Lower lobe of right lung (tissue), 2 donors: ENCODE measurements at regions not wholly inside any gene's neighbourhood (a gene's known extent, or its start where the extent isn't known, plus 50 kb on each side); places are given as distances from the start of the nearest gene placed in this dataset.

Experiments
- ATAC-seq, 2 donors: fragments of 200-7000 bp; cut with Tn5 transposase; one replicate each; pipeline ENCODE4 v1.9.1; 2020 to 2022; ENCODE audit warnings: mild to moderate bottlenecking in 2 of 2, moderate library complexity in 2 of 2
- DNase-seq: peaks from one replicate; pipeline ENCODE4 v3.0.0-alpha.2; 2020
- H3K27ac ChIP-seq: fragments of 200-600 bp; one replicate; pipeline ENCODE4 v1.8.0; 2022
- H3K27me3 ChIP-seq: fragments of 200-600 bp; one replicate; pipeline ENCODE4 v1.8.0; 2022; ENCODE audit warnings: low read depth
- H3K36me3 ChIP-seq: fragments of 200-600 bp; one replicate; pipeline ENCODE4 v1.8.0; 2022; ENCODE audit warnings: mild to moderate bottlenecking
- H3K4me1 ChIP-seq: fragments of 200-600 bp; one replicate; pipeline ENCODE4 v1.8.0; 2022
- H3K4me3 ChIP-seq: fragments of 200-600 bp; one replicate; pipeline ENCODE4 v1.8.0; 2022; ENCODE audit warnings: mild to moderate bottlenecking
- H3K9me3 ChIP-seq: fragments of 200-600 bp; one replicate; pipeline ENCODE4 v1.8.0; 2022
- intact Hi-C: fragments of 100-400 bp; cut with DNase I; formaldehyde crosslinking; loops from one replicate; pipeline ENCODE4 v1.11.0; 2022
- TF ChIP-seq, protein P1 (sequence below): fragments of 200-600 bp; IDR thresholded peaks from one replicate; pipeline ENCODE4 v1.8.0; 2022; ENCODE audit warnings: antibody characterized with exemption, mild to moderate bottlenecking
- donor health status: DM: no; HTN: yes; CAD: no; lungs with severe emphysema.

GRCh38 chr12:23472329-23472971 is 477.0 kb downstream of the SOX5 start:
- Histone ChIP-seq H3K4me1 (peaks cover 3% of the 10 kb centered on the region), H3K9me3 (no peaks in the 10 kb centered on the region), H3K27ac (no peak overlapping the region), H3K27me3 (no peaks in the 10 kb centered on the region), H3K36me3 (no peaks in the 10 kb centered on the region), H3K4me3 (no peak overlapping the region)
- ATAC-seq, result peak; percentile 91 to 93
- TF ChIP-seq, protein P1, sequence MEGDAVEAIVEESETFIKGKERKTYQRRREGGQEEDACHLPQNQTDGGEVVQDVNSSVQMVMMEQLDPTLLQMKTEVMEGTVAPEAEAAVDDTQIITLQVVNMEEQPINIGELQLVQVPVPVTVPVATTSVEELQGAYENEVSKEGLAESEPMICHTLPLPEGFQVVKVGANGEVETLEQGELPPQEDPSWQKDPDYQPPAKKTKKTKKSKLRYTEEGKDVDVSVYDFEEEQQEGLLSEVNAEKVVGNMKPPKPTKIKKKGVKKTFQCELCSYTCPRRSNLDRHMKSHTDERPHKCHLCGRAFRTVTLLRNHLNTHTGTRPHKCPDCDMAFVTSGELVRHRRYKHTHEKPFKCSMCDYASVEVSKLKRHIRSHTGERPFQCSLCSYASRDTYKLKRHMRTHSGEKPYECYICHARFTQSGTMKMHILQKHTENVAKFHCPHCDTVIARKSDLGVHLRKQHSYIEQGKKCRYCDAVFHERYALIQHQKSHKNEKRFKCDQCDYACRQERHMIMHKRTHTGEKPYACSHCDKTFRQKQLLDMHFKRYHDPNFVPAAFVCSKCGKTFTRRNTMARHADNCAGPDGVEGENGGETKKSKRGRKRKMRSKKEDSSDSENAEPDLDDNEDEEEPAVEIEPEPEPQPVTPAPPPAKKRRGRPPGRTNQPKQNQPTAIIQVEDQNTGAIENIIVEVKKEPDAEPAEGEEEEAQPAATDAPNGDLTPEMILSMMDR, result no peak
- DNase-seq, result peak; percentile 76
- intact Hi-C loops, result no loop called here

DNA sequence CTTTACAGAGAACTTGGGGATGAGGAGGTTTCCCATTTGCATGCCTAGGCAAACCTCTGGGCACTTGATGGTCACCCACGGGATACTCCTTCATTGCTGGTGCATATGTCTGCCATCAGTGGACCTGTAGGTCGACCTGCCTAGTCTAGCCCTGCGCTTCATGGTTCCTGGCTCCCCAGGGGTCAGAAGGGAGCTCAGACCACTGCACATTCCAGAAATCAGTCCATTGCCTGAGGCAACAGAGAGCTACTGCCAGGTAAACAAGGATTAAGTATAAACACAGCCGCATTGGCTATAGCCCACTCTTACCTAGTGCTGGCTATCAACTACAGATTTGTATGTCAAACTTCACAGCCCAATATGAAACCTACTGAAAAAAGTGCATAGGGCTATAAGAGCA is 476.4 kb downstream of the SOX5 start:
- DNase-seq (no peak), ATAC-seq (peak in 1 of 2 donors; percentile 35)
- H3K27ac ChIP-seq, result no peak overlapping the region
- no peaks in the 10 kb centered on the region for H3K27me3 ChIP-seq
- TF ChIP-seq, protein P1, result no peak
- no peak overlapping the region for H3K4me3 ChIP-seq
- H3K4me1 ChIP-seq, result peaks cover 3% of the 10 kb centered on the region
- H3K36me3 ChIP-seq, result no peaks in the 10 kb centered on the region
- no peaks in the 10 kb centered on the region for H3K9me3 ChIP-seq
- intact Hi-C loops, result no loop called here

DNA sequence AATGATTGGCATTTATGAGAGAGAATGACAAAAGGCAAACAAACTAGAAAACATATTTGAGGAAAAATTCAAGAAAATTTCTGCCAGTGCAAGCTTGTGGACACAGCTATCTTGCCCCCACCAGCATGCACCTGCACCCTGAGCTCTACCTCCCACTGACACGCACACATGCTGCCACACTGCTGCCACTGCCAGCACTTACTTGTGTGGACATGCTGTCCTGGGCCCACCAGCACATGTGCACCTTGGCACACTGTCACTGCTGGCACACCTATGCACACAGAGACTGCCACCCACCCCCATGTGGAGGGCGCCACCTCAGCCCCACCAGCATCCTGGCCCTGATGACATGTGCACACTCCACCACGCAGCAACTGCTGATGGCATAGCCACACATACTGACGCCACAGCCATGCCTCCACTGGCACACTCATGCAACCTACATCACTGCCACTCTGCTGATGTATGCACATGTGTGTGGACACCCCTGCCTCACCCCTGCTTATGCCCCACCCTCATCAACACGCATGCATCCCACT is 475.0 kb downstream of the SOX5 start:
- TF ChIP-seq, protein P1, result no peak
- Histone ChIP-seq H3K9me3 (peaks cover 5% of the 10 kb centered on the region), H3K4me3 (no peak overlapping the region), H3K27me3 (no peaks in the 10 kb centered on the region), H3K4me1 (peaks cover 3% of the 10 kb centered on the region), H3K27ac (no peak overlapping the region), H3K36me3 (no peaks in the 10 kb centered on the region)
- intact Hi-C loops, result no loop called here
- no peak for DNase-seq
- no peak for ATAC-seq
